K562 (cell line): ENCODE measurements at regions not wholly inside any gene's neighbourhood (a gene's known extent, or its start where the extent isn't known, plus 50 kb on each side); places are given as distances from the start of the nearest gene placed in this dataset.

Experiments used
- CCAR2 ChIP-seq: fragments of 200-400 bp; formaldehyde crosslinking; IDR thresholded peaks from 2 replicates; pipeline ENCODE4 v1.6.1; 2017; ENCODE audit warnings: mild to moderate bottlenecking, low read depth, low read length
- HDAC1 ChIP-seq, 2 experiments: fragments of 450-650 bp; IDR thresholded peaks; 2 replicates each; pipeline ENCODE4 v1.6.1; 2016 to 2017; ENCODE audit warnings: inconsistent platforms in 1 of 2, mild to moderate bottlenecking in 1 of 2, moderate library complexity in 1 of 2
- RFX5 ChIP-seq: IDR thresholded peaks from 2 replicates; pipeline ENCODE4 v1.6.1; 2011; ENCODE audit warnings: low read depth, mild to moderate bottlenecking, improper control_type of control experiment, low read length
- ZC3H4 ChIP-seq: sonication (generic); formaldehyde crosslinking; IDR thresholded peaks from 2 replicates; pipeline ENCODE4 v1.9.0; 2021; ENCODE audit warnings: missing genetic modification reagents, borderline replicate concordance
- ZNF121 ChIP-seq: sonication (generic); formaldehyde crosslinking; conservative IDR thresholded peaks from 2 replicates; pipeline ENCODE4 v1.8.0; 2022; ENCODE audit warnings: missing genetic modification reagents
- ZNF197 ChIP-seq: fragments of 200-800 bp; sonication (Bioruptor generic); IDR thresholded peaks from 2 replicates; pipeline ENCODE4 v1.6.1; 2016; ENCODE audit warnings: low read depth, missing genetic modification characterization, missing compliant biosample characterization
- ZNF253 ChIP-seq: fragments of 250-450 bp; sonication (Bioruptor Pico); conservative IDR thresholded peaks from 2 replicates; pipeline ENCODE4 v1.6.1; 2021; ENCODE audit warnings: mild to moderate bottlenecking
- ZNF347 ChIP-seq: fragments of 450-650 bp; formaldehyde crosslinking; IDR thresholded peaks from 2 replicates; pipeline ENCODE4 v1.4.0; 2020; ENCODE audit warnings: low read depth, mild to moderate bottlenecking, moderate library complexity
- ZNF655 ChIP-seq: fragments of 250-450 bp; sonication (Bioruptor Pico); IDR thresholded peaks from 2 replicates; pipeline ENCODE4 v1.5.0; 2021
- TF ChIP-seq, protein P1 (sequence below): fragments of 250-450 bp; sonication (Bioruptor Pico); IDR thresholded peaks from 2 replicates; pipeline ENCODE4 v1.4.0; 2020
- TF ChIP-seq, protein P2 (sequence below): IDR thresholded peaks from 2 replicates; pipeline ENCODE4 v1.6.1; 2016; ENCODE audit warnings: missing genetic modification characterization, missing compliant biosample characterization

DNA sequence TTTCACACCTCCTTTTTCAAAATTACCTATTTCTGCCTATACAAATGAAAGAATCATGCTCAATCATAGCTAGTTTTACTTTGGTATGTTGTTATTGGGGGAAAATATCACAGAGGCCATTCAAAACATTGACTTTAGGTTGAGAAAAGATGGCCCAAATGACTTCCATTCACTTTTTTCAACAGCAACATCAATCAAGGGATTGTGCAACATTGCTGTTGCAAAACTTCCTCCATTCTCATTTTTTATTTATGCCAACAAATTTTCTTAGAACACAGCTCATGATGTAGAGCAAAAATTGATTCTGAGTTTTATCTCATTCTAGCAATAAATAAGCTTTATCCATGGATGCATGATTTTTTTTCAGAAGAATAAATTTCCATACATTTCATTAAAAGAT lies 93.6 kb upstream of the RORB start (continued):
- TF ChIP-seq CCAR2 (no peak), RFX5 (no peak), ZNF655 (CRISPR knock-in tag) (no peak), ZNF347 (CRISPR knock-in tag) (no peak), ZC3H4 (no peak), HDAC1 (IDR thresholded peaks at IDR 0.05) (no peak), ZNF253 (no peak), ZNF197 (CRISPR knock-in tag) (no peak), ZNF121 (CRISPR knock-in tag) (no peak)
- TF ChIP-seq, protein P1, sequence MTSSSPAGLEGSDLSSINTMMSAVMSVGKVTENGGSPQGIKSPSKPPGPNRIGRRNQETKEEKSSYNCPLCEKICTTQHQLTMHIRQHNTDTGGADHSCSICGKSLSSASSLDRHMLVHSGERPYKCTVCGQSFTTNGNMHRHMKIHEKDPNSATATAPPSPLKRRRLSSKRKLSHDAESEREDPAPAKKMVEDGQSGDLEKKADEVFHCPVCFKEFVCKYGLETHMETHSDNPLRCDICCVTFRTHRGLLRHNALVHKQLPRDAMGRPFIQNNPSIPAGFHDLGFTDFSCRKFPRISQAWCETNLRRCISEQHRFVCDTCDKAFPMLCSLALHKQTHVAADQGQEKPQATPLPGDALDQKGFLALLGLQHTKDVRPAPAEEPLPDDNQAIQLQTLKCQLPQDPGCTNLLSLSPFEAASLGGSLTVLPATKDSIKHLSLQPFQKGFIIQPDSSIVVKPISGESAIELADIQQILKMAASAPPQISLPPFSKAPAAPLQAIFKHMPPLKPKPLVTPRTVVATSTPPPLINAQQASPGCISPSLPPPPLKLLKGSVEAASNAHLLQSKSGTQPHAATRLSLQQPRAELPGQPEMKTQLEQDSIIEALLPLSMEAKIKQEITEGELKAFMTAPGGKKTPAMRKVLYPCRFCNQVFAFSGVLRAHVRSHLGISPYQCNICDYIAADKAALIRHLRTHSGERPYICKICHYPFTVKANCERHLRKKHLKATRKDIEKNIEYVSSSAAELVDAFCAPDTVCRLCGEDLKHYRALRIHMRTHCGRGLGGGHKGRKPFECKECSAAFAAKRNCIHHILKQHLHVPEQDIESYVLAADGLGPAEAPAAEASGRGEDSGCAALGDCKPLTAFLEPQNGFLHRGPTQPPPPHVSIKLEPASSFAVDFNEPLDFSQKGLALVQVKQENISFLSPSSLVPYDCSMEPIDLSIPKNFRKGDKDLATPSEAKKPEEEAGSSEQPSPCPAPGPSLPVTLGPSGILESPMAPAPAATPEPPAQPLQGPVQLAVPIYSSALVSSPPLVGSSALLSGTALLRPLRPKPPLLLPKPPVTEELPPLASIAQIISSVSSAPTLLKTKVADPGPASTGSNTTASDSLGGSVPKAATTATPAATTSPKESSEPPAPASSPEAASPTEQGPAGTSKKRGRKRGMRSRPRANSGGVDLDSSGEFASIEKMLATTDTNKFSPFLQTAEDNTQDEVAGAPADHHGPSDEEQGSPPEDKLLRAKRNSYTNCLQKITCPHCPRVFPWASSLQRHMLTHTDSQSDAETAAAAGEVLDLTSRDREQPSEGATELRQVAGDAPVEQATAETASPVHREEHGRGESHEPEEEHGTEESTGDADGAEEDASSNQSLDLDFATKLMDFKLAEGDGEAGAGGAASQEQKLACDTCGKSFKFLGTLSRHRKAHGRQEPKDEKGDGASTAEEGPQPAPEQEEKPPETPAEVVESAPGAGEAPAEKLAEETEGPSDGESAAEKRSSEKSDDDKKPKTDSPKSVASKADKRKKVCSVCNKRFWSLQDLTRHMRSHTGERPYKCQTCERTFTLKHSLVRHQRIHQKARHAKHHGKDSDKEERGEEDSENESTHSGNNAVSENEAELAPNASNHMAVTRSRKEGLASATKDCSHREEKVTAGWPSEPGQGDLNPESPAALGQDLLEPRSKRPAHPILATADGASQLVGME = no peak
- TF ChIP-seq, protein P2, sequence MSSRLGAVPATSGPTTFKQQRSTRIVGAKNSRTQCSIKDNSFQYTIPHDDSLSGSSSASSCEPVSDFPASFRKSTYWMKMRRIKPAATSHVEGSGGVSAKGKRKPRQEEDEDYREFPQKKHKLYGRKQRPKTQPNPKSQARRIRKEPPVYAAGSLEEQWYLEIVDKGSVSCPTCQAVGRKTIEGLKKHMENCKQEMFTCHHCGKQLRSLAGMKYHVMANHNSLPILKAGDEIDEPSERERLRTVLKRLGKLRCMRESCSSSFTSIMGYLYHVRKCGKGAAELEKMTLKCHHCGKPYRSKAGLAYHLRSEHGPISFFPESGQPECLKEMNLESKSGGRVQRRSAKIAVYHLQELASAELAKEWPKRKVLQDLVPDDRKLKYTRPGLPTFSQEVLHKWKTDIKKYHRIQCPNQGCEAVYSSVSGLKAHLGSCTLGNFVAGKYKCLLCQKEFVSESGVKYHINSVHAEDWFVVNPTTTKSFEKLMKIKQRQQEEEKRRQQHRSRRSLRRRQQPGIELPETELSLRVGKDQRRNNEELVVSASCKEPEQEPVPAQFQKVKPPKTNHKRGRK (tag) = no peak
